ACHN (cell line): ENCODE measurements at regions not wholly inside any gene's neighbourhood (a gene's known extent, or its start where the extent isn't known, plus 50 kb on each side); places are given as distances from the start of the nearest gene placed in this dataset.

Experiments
- DNase-seq: peaks from one replicate; pipeline ENCODE4 v3.0.0-alpha.2; 2015
- in situ Hi-C: cut with HindIII; loops from 2 replicates; pipeline ENCODE4 v1.10.0; 2017; ENCODE audit warnings: low sequenced_read_pairs, low pct_ligation_motif_present, low pct_unique_long_range_greater_than_20kb

DNA sequence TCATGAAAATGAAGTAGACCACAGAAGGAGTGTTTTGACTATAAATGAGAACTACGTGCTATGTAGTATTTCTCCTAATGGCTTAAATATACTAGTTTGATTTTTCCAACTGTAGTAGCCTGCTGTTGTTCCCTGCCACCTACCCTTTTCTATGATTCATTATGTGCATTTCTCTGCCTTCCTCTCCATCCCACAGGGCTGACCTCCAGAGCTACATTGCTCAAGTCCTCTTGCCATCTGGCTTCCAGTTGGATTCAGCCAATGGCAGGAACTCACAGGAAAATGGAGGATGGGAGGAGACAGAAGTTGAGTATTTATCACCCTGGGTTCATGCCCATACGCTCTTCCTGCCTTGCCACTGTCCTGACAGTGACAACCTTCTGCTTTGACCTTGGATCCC, 515.3 kb downstream of the SOX5 start:
- no peak for DNase-seq
- in situ Hi-C loops = no loop called here

DNA sequence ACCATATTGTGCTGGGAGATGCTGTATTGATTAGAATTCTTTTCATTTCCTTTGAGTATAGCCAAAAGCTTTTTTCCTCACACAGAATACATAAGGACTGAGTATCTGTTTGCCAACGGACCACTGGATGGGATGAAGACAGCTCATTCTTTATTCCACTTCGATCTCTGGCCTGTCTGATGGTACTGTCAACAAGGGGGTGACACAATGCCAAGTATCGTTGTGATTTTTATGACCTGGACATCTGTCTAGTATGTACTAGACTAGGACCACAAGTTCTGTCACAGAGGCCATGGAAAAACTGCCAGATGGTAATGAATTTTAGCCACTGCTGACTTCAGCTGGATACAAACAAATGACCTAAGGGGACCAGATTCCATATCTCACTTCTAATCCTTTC, 502.7 kb downstream of the SOX5 start:
- in situ Hi-C loops = no loop called here
- no peak for DNase-seq

- in situ Hi-C loops = no loop called here
- DNase-seq = no peak
These were observed 498.7 kb downstream of the SOX5 start for GRCh38 chr12:23450810-23451209.

GRCh38 chr12:23455283-23455682, 494.2 kb downstream of the SOX5 start:
- in situ Hi-C loops = no loop called here
- no peak for DNase-seq

GRCh38 chr12:23458640-23459039, 490.8 kb downstream of the SOX5 start:
- in situ Hi-C loops = no loop called here
- no peak for DNase-seq

DNA sequence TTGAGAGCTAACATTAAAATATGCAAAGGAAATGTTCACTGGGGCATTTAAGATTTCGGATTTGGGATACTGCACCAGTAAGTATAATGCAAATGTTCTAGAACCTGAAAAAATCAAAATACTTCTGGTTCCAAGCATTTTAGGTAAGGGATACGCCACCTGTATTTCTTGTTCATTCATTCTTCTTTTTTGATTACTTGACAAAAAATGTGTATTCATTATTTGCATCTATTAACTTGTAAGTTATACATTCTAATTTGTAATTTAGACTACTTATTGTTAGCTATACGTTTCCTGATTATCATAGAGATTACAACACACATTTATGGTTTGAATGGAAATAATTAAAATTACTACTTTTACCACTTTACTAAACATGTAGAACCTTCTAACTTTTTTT, 486.9 kb downstream of the SOX5 start:
- no peak for DNase-seq

GRCh38 chr12:23463172-23463571, 486.3 kb downstream of the SOX5 start:
- in situ Hi-C loops = no loop called here
- DNase-seq = no peak

More for the DNA sequence above, 486.9 kb downstream of the SOX5 start:
- in situ Hi-C loops = no loop called here

GRCh38 chr12:23464241-23464812, 485.1 kb downstream of the SOX5 start:
- no peak for DNase-seq

GRCh38 chr12:23472329-23472971, 477.0 kb downstream of the SOX5 start:
- DNase-seq = no peak

More at GRCh38 chr12:23464241-23464812, 485.1 kb downstream of the SOX5 start:
- in situ Hi-C loops = no loop called here

DNA sequence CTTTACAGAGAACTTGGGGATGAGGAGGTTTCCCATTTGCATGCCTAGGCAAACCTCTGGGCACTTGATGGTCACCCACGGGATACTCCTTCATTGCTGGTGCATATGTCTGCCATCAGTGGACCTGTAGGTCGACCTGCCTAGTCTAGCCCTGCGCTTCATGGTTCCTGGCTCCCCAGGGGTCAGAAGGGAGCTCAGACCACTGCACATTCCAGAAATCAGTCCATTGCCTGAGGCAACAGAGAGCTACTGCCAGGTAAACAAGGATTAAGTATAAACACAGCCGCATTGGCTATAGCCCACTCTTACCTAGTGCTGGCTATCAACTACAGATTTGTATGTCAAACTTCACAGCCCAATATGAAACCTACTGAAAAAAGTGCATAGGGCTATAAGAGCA, 476.4 kb downstream of the SOX5 start:
- in situ Hi-C loops = no loop called here
- DNase-seq = no peak

More at GRCh38 chr12:23472329-23472971, 477.0 kb downstream of the SOX5 start:
- in situ Hi-C loops = no loop called here

GRCh38 chr12:23474438-23474976, 475.0 kb downstream of the SOX5 start:
- in situ Hi-C loops = no loop called here
- no peak for DNase-seq
